OCI-LY3 (cell line): ENCODE measurements at regions not wholly inside any gene's neighbourhood (a gene's known extent, or its start where the extent isn't known, plus 50 kb on each side); places are given as distances from the start of the nearest gene placed in this dataset.

Source experiments
- H2AFZ ChIP-seq: fragments of 200-600, 300-600 bp; shearing (Covaris generic); 2 replicates; pipeline ENCODE4 v1.6.0; 2014; ENCODE audit warnings: antibody characterized with exemption, low read depth, low read length
- H3K27ac ChIP-seq: fragments of 200-600, 300-600 bp; sonication (generic); 2 replicates; pipeline ENCODE4 v1.5.1; 2014; ENCODE audit warnings: mild to moderate bottlenecking, low read length, moderate library complexity, mixed read lengths
- H3K27me3 ChIP-seq: fragments of 200-600, 300-600 bp; sonication (generic); 2 replicates; pipeline ENCODE4 v1.6.1; 2014; ENCODE audit warnings: low read depth, low read length, mixed read lengths
- H3K36me3 ChIP-seq: fragments of 200-600, 300-600 bp; sonication (generic); replicated peaks from 2 replicates; pipeline ENCODE3; 2014; ENCODE audit warnings: low read depth, low read length, mixed read lengths
- H3K4me1 ChIP-seq: fragments of 300-600, 200-600 bp; sonication (generic); 2 replicates; pipeline ENCODE4 v1.6.1; 2014; ENCODE audit warnings: low read length, mixed read lengths
- H3K4me2 ChIP-seq: fragments of 200-600, 300-600 bp; sonication (generic); 2 replicates; pipeline ENCODE4 v1.6.1; 2014; ENCODE audit warnings: low read length, mixed read lengths
- H3K4me3 ChIP-seq: fragments of 300-600, 200-600 bp; sonication (generic); 2 replicates; pipeline ENCODE4 v1.5.1; 2014; ENCODE audit warnings: antibody characterized with exemption, mild to moderate bottlenecking, low read length, moderate library complexity
- H3K79me2 ChIP-seq: fragments of 300-600, 200-600 bp; shearing (Covaris generic); 2 replicates; pipeline ENCODE4 v1.6.1; 2014; ENCODE audit warnings: mild to moderate bottlenecking, low read length, mixed read lengths
- H3K9ac ChIP-seq: fragments of 300-600, 200-600 bp; shearing (Covaris generic); 2 replicates; pipeline ENCODE4 v1.6.0; 2014; ENCODE audit warnings: mild to moderate bottlenecking, low read length, moderate library complexity
- H3K9me3 ChIP-seq: fragments of 200-600, 300-600 bp; shearing (Covaris generic); 2 replicates; pipeline ENCODE4 v1.6.1; 2014; ENCODE audit warnings: low read length, mixed read lengths; ENCODE audit not compliant: insufficient read depth
- H4K20me1 ChIP-seq: fragments of 200-600, 300-600 bp; sonication (generic); 2 replicates; pipeline ENCODE4 v1.6.1; 2016; ENCODE audit warnings: low read length, mixed read lengths; ENCODE audit not compliant: insufficient read depth
- EZH2phosphoT487 ChIP-seq: fragments of 200-600 bp; shearing (Covaris generic); IDR thresholded peaks from 2 replicates; pipeline ENCODE4 v1.6.1; 2018; ENCODE audit warnings: antibody characterized with exemption, mixed run types, low read depth
- TF ChIP-seq, protein P1 (sequence below): fragments of 200-600, 300-600 bp; sonication (generic); IDR thresholded peaks from 2 replicates; pipeline ENCODE4 v1.5.1; 2014; ENCODE audit warnings: antibody characterized with exemption, low read length, low read depth

- Histone ChIP-seq H3K27me3 (no peaks in the 10 kb centered on the region), H3K9me3 (no peaks in the 10 kb centered on the region), H3K4me1 (no peaks in the 10 kb centered on the region), H3K4me2 (no peak overlapping the region), H3K79me2 (no peaks in the 10 kb centered on the region), H3K4me3 (no peak overlapping the region), H4K20me1 (no peaks in the 10 kb centered on the region), H3K36me3 (no peaks in the 10 kb centered on the region), H3K9ac (no peak overlapping the region), H3K27ac (no peak overlapping the region), H2AFZ (no peak overlapping the region)
- TF ChIP-seq EZH2phosphoT487 = no peak
- TF ChIP-seq, protein P1, sequence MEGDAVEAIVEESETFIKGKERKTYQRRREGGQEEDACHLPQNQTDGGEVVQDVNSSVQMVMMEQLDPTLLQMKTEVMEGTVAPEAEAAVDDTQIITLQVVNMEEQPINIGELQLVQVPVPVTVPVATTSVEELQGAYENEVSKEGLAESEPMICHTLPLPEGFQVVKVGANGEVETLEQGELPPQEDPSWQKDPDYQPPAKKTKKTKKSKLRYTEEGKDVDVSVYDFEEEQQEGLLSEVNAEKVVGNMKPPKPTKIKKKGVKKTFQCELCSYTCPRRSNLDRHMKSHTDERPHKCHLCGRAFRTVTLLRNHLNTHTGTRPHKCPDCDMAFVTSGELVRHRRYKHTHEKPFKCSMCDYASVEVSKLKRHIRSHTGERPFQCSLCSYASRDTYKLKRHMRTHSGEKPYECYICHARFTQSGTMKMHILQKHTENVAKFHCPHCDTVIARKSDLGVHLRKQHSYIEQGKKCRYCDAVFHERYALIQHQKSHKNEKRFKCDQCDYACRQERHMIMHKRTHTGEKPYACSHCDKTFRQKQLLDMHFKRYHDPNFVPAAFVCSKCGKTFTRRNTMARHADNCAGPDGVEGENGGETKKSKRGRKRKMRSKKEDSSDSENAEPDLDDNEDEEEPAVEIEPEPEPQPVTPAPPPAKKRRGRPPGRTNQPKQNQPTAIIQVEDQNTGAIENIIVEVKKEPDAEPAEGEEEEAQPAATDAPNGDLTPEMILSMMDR = no peak
These were observed 88.2 kb upstream of the ZBED5 start for GRCh38 chr11:10946072-10946471.

DNA sequence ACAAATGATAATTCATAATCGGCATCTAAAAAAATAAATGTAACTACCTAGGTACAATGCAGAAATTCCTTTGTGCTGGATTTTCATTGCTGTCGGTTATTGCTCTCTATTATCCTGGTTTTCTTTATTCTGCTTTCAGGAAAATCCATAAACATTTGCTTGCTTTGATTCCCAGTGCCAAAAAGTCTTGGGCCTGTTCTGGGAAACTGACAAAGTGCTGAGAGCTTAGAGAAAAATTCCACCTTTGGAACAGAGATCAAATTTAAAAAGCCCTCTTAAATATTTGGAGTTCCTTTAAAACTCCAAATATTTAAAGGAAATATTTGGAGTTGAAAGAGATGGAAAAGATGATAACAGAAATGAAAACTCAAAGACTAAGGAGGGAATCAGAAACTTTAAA lies 87.3 kb upstream of the ZBED5 start:
- Histone ChIP-seq H3K9me3 (no peaks in the 10 kb centered on the region), H2AFZ (no peak overlapping the region), H3K27me3 (peaks cover 3% of the 10 kb centered on the region; the same call in 1 of the 2 replicates), H3K4me2 (no peak overlapping the region), H3K4me1 (no peaks in the 10 kb centered on the region), H3K9ac (no peak overlapping the region), H3K36me3 (no peaks in the 10 kb centered on the region), H3K27ac (no peak overlapping the region), H3K4me3 (no peak overlapping the region), H4K20me1 (no peaks in the 10 kb centered on the region), H3K79me2 (no peaks in the 10 kb centered on the region)
- TF ChIP-seq EZH2phosphoT487 = no peak
- TF ChIP-seq, protein P1 = no peak

DNA sequence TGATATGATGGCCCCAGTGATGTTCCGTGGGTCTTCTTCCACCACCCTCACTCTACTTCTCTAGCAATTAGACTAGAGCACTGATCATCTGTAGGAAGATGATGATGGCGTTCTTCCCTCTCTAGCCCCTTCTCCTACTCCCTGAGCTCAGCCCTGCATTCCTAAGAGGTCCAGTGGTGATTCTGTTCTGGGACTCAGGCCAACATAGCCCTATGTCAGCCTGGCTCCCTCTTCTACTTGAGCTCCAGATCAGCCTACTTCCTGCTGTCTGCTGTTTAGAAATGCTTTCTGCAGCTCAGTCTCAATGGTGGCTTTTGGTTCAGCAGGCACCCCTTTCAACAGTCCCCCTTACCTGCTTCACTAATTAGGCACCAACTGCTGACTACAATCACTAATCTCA lies 86.1 kb upstream of the ZBED5 start:
- H3K79me2 ChIP-seq = no peaks in the 10 kb centered on the region
- H3K27me3 ChIP-seq = peaks cover 3% of the 10 kb centered on the region; the same call in 1 of the 2 replicates
- no peak overlapping the region for H3K9ac ChIP-seq
- H3K4me2 ChIP-seq = no peak overlapping the region
- H3K4me1 ChIP-seq = no peaks in the 10 kb centered on the region
- H3K9me3 ChIP-seq = no peaks in the 10 kb centered on the region
- no peak overlapping the region for H3K27ac ChIP-seq
- TF ChIP-seq, protein P1 = no peak
- TF ChIP-seq EZH2phosphoT487 = no peak
- H3K36me3 ChIP-seq = no peaks in the 10 kb centered on the region
- no peak overlapping the region for H3K4me3 ChIP-seq
- no peaks in the 10 kb centered on the region for H4K20me1 ChIP-seq
- H2AFZ ChIP-seq = no peak overlapping the region

GRCh38 chr11:10942620-10943019 lies 84.8 kb upstream of the ZBED5 start:
- Histone ChIP-seq H3K9me3 (no peaks in the 10 kb centered on the region), H3K36me3 (no peaks in the 10 kb centered on the region), H2AFZ (no peak overlapping the region), H3K4me3 (no peak overlapping the region), H4K20me1 (no peaks in the 10 kb centered on the region), H3K9ac (no peak overlapping the region), H3K4me2 (no peak overlapping the region), H3K27ac (no peak overlapping the region), H3K27me3 (peaks cover 3% of the 10 kb centered on the region; the same call in 1 of the 2 replicates), H3K4me1 (no peaks in the 10 kb centered on the region), H3K79me2 (no peaks in the 10 kb centered on the region)
- TF ChIP-seq, protein P1 = no peak
- TF ChIP-seq EZH2phosphoT487 = no peak
